GF-D8 (cell line): ENCODE measurements at regions not wholly inside any gene's neighbourhood (a gene's known extent, or its start where the extent isn't known, plus 50 kb on each side); places are given as distances from the start of the nearest gene placed in this dataset.

Source experiments
- DNase-seq: peaks from one replicate; lab custom pipeline; 2025; lab: John Stamatoyannopoulos, UW

- no peak for DNase-seq
Measured at GRCh38 chr18:39998317-39998716, 1956.7 kb upstream of the PIK3C3 start.

- no peak for DNase-seq
Measured at GRCh38 chr18:39994498-39994897, 1960.5 kb upstream of the PIK3C3 start.

- no peak for DNase-seq
Measured at GRCh38 chr18:39991696-39992265, 1963.3 kb upstream of the PIK3C3 start.

DNA sequence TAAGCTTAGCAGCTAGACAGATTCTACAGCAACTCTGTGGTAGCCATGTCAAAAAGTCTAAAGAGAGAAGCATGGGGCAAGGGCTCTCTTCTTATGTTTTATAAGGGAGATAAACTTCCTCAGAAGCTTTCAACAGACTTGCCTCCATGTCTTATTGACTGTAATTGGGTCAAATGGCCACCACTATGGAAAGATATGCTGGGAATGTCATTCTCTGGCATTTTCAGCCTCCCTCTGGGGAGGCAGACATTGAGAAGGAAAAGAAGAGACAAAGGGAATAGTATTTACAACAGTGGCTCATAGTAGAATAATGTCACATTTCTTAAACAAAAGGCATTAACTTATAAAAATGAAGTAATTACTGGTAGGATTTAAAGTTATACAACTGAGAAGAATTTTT lies 1964.5 kb upstream of the PIK3C3 start:
- DNase-seq: no peak

GRCh38 chr18:39976771-39977170 lies 1978.3 kb upstream of the PIK3C3 start:
- no peak for DNase-seq

DNA sequence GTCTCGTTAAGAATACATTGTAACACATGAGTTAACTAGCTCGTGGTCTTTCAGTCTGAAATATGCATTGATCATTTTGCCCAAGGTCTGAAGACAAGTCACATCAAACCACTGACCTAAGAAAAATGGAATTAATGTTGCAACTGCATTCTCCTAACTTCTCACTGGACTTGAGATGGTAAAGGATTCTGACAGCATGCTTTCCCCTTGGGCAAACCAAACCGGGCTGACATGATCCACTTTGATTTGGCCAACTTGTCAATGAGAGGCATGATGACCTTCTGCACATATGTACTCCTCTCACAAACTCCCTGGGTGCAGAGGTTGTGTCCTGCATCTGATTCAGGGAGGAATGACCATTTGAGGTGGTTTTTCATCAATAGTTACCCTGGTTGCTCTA lies 1982.5 kb upstream of the PIK3C3 start:
- no peak for DNase-seq

DNA sequence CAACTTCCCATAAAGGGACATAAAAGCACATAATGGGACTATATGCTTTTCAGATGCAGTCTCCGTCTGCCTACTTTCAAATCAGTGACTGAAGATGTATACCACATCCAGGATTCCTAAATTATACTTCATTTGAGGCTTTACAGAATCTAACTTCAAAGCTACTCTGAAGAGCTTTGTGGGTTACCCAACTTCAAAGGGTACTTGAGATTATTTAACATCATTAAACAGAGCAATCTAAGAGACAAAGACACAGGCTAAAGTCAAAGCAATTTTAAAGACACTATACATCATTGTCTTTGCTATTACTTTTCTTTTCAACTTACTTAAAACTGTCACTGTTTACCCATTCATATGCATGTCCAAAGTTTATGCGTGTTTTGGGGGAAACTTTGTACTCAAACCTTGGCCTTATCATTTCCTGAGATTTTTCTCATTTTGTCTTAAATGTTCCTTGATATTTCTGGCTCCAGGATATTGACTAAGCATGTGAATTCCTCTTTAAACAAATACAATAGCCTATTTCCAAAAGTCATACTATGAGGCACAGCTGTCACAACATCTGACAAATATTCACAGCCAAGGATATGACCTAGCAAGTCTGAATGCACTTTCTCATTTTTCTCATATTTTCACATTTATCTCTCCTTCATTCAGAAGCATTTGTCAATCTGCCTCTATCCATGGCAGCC lies 1985.1 kb upstream of the PIK3C3 start:
- no peak for DNase-seq

DNA sequence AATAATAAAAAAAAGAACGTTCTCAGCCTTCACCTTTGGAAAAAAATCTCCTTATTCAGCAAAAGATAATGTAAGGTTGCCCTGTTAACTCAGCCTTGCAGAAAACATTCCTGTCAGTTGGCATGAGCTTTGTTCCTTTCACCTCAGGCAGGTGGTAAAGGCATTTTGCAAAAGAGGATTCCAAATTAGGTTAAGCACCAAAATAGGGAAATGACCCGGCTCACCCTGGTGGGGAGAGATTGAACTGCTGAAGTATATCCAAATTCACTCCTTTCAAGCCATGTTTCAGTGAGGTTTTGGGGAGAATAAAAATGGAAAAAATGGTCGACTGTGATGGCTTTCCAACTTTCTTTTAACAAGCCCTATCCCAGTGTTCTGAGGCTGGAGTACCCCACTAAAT lies 1988.8 kb upstream of the PIK3C3 start:
- no peak for DNase-seq

DNA sequence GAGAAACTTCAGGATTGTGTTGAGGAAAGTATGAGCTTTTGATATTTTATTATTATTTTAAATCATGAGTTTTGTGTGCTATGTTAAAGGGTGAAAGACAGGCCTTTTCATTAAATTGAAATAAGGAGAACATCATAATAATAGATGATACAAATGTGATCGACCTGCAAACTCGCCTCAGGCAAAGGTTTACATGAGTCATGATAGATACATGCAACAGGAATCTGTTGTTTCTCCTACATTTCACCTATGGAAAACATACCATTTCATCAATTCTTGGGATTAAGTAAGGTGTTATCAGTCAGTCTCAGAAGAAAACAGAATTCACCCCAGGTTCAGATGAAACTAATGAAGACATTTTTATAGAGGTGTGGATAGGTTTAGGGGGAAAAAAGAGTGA lies 1992.5 kb upstream of the PIK3C3 start:
- DNase-seq: no peak

GRCh38 chr18:39960550-39960949 lies 1994.5 kb upstream of the PIK3C3 start:
- no peak for DNase-seq

GRCh38 chr18:39959839-39960238 lies 1995.2 kb upstream of the PIK3C3 start:
- no peak for DNase-seq

GRCh38 chr18:39958876-39959275 lies 1996.2 kb upstream of the PIK3C3 start:
- no peak for DNase-seq

DNA sequence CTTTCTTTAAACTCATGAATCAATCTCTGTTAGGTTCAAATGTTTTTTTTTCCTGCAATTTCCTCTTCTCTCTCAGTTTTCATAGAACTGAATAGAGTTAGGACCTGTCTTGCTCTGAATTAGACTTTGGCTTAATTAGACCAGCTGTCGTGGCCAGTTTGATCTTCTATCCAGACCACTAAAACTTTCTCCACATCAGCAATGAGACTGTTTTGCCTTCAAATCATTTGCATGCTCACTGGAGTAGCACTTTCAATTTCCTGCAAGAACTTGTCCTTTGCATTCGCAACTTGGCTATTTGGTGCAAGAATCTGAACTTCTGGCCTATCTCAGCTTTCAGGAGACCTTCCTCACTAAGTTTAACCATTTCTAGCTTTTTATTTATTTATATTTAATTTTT lies 2002.2 kb upstream of the PIK3C3 start:
- no peak for DNase-seq

DNA sequence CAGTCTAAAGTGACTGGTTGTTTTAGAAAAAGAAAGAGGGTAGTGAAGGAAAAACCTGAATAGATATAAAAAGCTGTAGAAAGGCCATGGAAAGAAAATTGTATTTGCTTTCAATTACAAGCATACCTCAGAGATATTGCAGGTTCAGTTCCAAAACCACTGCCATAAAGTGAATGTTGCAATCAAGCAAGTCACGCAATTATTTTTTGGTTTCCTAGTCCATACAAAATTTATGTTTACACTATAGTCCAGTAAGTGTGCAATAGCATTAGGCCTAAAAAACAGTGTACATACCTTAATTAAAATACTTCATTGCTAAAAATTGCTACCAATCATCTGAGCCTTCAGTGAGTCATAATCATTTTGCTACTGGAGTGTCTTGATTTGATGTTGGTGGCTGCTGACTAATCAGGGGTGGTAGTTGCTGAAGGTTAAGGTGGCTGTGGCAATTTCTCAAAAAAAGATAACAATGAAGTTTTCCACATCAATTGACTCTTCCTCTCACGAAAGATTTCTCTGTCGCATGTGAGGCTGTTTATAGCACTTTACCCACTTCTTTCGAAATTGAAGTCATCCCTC lies 2003.8 kb upstream of the PIK3C3 start:
- no peak for DNase-seq

GRCh38 chr18:39946623-39947061 lies 2008.4 kb upstream of the PIK3C3 start:
- DNase-seq: no peak

- DNase-seq: no peak
Measured at GRCh38 chr18:39945076-39945475, 2010.0 kb upstream of the PIK3C3 start.

- no peak for DNase-seq
Measured at GRCh38 chr18:39942702-39943101, 2012.3 kb upstream of the PIK3C3 start.

GRCh38 chr18:39938676-39939608 lies 2016.1 kb upstream of the PIK3C3 start:
- DNase-seq: no peak

GRCh38 chr18:39935598-39935997 lies 2019.4 kb upstream of the PIK3C3 start:
- DNase-seq: no peak

DNA sequence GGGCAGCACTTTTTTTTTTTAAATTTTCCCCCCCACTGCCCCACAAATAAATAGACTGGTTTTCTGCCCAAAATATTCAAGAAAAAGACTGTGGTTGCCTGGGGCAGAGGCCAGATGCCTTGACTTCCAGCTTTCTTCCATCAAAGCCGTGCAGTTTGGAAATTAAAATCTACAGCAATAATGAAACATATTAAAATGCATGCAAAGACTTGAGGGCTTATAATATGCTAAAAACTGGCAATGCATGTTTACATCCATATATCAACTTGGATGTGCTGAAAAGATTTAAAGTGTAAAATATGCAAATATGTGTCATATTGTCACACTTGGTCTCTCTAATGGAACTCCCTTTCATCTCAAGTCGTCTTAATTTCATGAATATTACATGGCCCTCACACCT lies 2036.2 kb upstream of the PIK3C3 start:
- no peak for DNase-seq

DNA sequence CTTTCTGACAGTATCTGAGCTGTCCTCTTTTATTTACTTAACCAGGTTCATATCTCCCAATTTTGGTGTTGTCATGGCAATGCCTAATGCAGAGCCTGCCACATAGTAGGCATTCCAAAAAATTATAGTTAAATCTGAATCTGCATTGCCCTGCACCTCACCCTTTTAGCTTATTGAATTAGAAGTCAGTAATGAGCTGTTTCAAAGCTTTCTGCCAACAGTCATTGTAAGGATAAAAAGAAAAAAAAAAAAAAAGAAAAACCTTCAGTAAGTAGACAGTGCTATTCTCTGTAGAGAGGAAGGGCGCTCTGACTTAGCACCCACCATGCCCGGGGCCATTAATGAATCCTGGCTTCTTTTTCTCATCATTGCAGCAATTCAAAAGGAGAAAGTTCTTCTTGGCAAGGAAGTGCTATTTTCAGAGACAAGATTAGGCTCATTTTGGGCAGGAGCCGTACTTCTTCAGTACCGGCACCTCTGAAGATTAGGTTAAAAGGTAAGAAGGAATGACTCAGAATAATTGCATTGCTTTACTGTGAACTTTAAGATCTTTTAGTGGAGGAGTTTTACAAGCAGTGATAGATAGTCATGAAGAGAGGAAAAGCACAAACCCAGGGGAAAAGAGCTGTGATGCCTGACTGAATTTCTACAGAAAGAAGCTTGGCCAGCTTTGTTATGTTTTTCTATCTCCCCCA lies 2041.2 kb upstream of the PIK3C3 start:
- no peak for DNase-seq

- no peak for DNase-seq
Measured at GRCh38 chr18:39911716-39912115, 2043.3 kb upstream of the PIK3C3 start.
